DMS114 treated with DMSO at 0.1 percent for 48 hours (cell line): ENCODE measurements at regions not wholly inside any gene's neighbourhood (a gene's known extent, or its start where the extent isn't known, plus 50 kb on each side); places are given as distances from the start of the nearest gene placed in this dataset.

Experiments used
- DNase-seq: peaks from one replicate; lab custom pipeline; 2025; ENCODE audit not compliant: unreplicated experiment; lab: John Stamatoyannopoulos, UW

DNA sequence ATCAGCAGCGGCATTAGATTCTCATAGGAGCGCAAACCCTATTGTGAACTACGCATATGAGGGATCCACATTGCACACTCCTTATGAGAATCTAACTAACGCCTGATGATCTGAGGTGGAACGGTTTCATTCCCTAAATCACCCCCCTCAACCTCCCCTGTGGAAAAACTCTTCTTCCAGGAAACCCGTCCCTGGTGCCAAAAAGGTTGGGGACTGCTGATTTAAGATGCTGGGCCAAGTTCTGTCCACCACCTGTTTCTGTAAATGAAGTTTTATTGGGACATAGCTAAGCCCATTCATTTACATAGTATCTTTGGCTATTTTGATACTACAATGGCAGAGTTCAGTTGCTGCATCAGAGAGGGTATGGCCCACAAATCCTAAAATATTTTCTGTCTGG is 268.2 kb upstream of the PRDM1 start:
- no peak for DNase-seq

DNA sequence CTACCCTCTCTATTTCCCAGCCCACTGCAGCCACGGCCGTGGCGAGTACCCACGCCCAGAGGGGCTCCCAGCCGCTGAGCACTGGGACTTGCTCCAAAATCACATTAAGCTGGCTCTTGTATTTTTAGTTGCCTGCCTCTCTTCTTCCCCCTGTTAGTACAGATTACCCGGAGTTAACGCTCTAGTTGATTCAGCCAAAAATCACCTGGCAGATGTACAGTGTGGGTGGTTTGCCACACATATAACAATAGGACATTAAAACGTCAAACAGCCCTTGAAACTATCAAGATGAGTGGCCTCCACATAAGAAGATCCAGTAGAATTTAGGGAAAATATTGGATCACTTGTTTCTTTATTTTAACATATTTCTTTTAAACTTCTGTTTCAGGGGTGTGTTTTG is 268.8 kb upstream of the PRDM1 start:
- no peak for DNase-seq

DNA sequence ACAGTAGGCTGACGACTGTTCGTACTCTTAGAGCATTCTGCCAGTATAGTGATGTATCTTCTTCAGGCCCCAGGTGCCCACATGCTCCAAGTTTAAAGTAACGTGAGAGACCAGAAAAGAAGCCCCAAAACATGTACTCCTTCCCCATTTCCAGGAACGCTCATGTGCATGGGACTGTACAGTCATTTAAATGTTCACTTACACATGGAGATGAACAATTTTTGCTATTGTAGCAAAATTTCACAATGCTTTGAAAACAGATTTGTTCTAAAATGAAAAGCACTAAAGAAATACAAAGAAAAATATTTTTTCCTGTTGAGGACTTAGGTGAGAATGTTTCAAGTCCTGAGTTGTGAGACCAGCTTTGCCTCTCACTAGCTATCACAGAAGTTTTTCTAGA is 269.3 kb upstream of the PRDM1 start:
- DNase-seq = no peak

DNA sequence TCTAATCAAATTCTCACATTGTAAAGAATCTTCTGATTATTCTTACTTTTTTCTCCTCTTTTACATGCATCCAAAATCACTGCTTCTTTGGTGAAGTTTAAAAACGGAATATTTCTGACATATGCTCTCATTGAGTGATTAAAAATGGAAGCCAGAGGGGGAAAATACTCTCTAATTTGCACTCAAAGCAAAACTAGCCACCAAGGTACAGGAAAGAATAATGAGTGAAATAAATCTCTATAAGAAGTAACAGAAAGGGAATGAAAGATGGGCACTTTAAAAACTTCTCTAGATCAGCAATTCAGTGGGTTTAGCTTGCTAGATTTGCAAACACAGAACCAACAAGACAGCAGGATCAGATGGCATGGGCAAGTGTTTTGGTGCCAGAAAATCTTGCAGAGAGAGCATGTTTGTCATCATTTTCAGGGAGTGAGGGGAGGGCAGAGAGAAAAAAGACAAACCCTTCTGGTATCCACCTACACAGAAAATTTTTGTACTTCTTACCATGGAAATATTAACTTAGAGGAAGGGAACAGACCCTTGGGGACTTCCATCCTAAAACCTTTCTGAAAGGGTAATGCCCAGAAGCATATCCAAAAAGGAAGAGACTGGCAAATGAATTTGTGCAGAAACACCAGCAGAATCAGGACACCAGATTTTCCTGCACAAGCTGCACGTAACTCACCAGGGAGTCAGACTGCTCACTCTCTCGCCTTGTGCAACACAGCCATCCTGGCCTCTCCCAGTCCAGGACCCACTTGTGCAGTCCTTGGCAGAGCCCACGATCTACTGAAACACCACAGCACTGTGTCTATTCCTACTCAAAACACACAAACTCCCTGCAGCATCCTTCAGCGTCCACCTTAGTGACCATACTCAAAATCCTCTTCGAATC is 270.2 kb upstream of the PRDM1 start:
- no peak for DNase-seq

DNA sequence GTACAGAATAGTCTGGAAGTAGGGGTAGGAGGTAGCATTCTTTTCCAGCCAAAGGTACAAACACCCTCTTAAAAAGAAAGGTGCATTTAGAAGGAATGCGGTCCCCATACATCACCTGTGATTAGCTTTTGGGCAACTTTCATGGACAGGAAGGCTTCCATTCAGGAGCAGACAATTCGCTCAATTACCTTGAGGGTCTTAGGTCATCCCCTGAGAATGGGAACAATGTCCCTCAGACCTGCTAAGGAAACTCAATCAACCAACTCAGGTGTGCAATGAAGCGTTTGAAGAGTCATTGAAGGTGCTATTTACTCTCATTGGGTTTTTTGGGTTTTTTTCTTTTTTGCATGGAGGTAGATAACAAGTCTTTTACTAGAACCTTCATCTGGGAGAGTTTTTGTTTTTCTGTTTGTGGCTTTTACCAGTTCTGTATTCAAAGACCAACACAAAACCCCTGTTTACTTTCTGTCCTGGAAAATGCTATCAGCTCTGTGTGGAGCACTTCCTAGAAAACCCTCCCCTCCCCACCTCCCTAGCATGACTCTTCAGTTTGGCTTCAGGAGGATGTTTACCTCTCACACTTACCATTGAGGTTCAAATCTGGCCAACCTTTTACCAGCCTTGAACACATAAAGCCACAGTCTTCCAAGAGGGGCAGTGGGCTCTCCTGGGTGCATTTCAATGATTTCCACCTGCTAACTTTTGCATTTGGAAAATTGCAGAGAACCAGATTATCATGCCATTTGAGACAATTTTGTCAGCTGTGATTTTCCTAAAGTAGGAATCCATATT is 271.2 kb upstream of the PRDM1 start:
- no peak for DNase-seq

DNA sequence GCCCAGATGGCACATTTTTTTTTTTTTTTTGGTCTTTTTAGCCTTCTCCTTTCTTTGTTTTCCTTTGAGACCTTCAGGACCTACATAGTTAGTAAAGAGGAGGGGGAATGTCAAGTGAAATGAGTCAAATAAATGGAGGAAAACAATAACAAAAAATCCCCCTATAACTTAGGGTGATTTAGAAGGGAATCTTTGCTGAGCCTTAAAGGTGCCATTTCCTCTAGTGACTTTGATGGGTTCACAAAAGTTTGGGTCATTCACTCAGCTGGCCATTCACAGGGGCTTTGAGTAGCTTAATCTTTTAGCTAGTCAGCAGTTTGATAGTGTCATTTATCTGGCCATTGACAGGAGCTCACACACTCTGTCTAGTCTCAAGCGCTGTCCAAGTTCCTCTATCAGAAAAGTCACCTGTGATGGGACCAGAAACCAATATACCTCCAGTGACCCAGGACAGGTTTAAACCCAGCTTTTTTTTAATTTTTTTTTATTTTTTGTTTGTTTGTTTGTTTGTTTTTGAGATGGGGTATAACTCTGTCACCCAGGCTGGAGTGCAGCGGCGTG is 275.1 kb upstream of the PRDM1 start:
- DNase-seq = no peak

DNA sequence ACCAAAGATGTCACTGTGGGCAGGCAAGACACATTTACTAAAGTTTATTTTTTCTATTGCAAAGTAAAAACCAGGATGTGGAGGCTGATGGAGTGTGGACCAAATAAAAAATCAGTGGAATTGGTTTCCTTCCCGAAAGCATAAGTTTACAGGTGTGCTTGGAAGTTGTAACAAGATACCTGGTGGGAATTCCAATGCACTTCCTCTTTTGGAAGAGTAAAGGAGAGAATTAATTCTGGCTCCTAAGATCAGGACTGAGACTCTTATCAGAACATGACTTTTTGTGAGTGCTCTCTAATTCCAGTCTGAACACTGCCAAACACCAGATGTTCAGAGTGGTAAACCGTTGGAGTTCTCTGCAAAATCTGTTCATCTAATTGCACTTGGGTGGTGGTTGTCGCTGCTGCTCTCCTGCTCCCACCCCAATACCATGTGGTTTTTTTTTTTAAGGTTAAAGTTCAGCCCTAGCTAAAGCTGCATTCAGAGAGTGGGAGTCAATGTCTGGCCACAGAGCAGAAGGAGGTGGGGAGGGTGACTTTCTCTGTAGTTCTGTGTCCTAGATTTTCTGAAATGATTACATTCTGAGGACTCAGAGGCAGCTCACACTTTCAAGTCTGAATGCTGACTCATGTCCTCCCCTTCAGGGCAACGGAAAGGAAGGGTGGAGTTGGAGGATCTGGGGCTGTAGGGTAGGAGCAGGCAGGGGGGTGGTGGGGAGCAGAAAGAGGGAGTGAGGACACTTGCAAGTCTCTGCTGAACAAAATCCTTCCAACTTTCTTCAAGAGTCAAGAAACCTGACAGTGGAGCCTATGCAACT is 275.8 kb upstream of the PRDM1 start:
- DNase-seq = no peak

DNA sequence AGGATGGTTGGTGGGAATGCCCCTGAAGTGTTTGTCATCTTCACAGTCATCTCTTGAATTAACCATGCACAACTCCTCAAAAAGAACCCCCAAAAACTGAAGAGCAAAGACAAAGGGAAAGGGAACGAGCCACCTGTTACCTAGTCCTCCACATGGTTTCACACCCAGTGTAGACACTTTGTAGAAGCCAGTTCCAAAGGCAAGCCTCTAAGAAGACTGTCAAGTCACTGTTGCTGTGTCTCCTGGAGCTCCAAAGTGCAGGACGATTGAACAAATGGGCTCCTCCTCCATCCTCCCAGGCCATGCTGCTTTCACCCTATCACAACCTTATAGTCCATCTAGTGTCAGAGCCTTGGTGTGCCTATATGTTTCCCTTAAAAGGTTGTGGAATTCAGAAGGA is 277.6 kb upstream of the PRDM1 start:
- no peak for DNase-seq

DNA sequence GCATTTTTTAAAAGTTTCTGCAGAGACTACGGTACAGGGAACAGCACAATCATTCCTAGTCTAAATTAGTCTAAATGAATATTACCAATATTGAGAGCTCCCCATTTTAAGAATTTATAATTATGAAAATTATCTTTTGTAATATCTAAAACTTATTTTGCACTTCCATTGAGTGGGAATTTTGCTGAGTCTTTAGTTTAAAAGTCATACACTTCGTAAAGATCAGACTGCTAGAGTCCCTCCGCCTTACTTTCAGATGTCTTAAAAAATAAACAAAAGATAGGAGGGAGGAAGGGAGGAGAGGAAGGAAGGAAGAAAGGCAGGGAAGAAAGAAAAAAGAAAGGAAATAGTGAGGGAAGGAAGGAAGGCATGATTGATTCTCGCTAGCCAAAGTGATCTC is 278.2 kb upstream of the PRDM1 start:
- no peak for DNase-seq

DNA sequence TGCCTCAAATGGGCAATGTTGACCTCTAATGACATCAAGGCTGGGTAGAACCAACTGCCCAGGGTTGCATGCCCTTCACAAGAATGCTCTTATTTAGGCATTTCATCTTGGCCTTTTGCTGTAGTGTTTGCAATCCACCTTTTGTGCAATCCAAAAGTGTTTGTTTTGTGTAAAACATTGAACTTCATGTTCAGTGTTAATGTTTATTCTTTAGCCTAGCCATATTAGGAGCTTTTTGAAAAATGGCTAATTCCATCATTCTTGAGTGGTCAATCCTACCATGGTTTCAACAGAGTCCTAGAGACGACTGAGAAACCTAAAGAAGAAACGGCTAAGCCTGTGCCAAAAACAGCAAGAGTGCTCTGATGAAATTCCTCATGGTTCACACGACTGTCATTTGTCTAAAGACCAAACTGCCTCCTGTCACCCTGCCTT is 279.6 kb upstream of the PRDM1 start:
- no peak for DNase-seq

DNA sequence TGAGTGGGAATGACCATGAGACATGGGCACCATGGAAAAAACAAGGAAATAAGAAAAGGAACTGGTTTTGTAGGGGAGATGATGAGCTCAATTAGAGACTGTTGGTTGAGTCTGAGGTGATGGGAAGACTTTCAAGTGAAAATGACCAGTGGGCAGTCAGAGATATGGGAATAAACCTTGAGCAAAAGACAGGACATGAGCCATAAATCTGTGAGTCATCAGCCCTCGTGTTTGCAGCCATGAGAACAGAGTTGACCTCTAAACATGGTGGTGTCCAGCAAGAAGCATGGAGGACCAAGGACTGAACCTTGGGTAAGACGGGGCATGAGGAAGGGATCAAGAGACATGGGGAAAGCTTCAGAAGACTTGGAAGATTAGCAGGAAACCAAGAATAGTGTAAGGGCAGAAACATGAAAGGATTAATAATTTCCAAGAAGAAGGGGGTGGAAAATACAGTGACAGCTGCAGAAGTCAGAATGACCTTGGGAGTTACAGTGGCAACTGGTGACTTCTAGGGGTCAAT is 280.6 kb upstream of the PRDM1 start:
- DNase-seq = no peak

DNA sequence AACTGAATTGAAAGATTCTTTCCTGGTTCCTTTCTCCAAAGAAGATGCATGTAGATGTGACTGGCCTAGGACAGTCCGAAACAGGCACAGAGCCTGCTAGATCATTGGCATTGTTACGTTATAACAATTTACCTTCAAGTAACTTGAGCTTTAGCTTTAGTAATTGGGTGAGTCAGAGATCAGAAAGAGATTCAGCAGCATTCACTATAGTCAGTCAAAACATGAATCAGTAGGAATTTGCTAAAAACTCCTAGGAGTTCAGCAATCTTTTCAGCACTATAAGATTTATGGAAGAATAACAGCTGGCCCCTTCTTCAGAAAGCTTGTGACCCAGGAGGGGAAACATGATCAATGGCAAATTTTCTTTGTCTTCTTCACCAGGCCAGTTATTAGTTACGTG is 281.7 kb upstream of the PRDM1 start:
- DNase-seq = no peak

DNA sequence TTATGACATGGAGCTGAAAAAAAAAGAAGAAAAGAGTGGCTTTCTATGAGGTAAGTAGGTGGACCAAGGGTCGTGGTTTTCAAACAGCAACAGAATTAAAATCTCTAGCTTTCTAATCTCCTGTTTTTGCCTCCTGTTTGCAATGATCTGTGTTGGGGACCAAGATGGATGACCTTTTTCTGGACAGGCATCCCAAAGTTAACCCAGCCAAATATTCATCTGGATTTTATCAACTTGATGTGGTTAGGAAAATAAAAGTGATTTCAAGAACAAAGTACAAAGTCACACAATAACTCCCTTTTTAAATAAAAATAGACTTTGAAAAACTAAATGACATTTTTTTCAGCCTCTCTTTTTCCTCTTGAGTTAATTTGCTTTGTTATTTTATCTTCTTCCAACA is 282.1 kb upstream of the PRDM1 start:
- no peak for DNase-seq

DNA sequence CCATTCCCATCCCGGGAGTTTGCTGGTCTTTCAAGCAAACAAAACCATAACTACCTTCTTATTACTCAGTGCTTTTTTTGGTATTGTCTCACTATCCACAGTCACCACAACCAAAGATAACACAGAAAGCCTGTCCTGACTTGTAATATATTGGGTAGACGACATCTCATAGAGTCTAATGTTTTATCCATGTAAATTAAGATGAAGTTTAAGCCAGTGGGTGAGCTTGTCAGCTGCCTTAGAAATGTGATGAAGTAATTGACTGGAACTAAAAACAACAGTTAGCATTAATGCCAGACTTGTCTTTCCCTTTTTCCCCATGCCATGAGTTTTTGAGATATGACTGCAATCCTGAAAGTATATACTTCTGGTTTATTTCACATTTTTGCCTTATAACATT is 282.7 kb upstream of the PRDM1 start:
- no peak for DNase-seq

DNA sequence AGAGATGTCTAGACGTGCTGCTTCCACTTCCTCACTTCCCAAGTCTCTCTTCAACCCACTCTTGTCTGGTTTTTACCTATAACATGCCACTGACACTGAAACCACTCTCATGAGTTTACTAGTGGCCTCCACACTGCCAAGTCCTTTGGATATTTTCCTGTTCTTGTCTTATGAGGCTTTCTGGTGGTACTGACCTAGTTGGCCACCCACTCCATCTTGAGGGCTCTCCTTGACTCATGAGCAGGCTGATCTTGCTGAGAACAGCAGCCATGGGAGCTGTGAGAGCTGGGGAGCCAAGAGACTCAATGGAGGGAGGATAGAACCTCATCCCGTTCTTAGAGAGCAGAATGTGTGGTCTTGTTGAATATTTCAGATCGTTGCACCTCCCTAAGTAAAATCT is 283.4 kb upstream of the PRDM1 start:
- no peak for DNase-seq

DNA sequence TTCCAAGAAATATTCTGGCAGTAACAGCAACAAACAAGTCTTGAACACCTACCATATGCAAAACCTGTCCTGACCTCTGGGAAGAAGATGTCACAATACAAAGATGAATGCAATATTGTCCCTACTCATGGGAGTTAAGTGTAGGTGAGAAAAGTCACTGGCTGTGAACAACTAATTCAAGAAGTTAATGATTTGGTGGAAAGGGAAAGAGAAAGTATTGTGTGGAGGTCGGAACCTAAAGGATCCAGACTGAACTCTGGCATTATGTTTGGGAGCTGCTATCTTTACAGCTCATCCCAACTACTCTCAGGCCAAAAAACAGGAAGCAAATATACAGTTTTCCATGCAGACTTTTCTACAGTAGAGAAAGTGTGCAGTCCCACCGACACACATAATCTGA is 285.3 kb upstream of the PRDM1 start:
- DNase-seq = no peak

DNA sequence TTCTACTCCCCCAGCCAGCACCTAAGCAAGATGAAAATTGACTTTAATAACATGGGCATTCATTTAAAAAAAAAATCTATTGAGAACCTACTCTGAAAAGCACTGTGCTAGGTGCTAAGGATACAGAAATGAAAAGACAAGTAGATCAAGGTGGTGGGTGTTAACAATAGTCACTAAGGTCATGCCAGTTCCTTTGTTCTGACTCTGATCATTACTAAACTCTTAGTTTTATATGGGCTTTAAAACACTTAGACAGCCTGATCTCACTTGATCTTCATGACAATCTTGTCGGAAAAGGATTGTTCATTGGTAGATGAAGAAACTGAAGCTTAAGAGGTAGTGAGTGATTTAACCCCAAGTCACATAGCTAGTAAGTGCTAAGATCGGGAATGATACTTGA is 285.7 kb upstream of the PRDM1 start:
- DNase-seq = no peak

DNA sequence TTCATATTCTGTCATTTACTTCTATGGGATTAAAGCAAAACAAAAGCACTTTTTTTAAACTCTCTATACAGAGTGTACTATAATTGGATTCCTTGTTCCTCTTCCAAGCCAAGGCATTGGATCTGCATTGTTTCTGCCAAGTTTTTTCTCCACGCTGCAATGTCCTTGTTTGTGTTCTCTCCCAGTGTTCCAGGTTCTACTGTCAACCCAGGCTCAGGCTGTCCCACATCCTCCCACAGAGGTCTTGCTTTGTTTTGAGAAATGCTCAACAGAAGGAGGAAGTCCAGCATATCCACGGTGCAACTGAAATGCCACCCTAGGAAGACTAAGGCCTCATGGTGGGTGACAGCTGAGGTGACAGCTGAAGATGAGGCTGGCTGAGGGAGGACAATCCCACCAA is 287.1 kb upstream of the PRDM1 start:
- DNase-seq = no peak

DNA sequence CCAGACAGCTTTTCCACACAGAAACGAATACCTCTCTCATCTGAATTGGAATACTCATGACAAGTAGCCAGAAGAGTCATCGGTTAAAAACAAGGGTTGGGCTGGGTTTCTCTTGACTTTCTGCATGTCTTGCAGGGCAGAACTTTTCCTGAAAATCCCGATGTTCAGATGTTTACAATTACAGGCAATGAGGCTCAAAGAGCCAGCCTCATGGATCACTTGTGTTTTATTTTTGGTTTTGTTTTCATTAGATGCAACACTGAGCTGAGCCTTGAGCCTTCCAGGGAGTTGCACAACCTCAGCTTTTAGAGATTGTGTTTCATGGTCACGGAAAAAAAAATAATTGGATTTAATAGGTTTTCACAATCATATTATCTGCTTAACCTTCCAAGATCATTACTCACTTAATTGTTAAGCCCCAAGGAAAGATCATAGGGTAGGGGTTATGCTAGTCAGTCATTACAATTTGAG is 288.1 kb upstream of the PRDM1 start:
- DNase-seq = no peak

DNA sequence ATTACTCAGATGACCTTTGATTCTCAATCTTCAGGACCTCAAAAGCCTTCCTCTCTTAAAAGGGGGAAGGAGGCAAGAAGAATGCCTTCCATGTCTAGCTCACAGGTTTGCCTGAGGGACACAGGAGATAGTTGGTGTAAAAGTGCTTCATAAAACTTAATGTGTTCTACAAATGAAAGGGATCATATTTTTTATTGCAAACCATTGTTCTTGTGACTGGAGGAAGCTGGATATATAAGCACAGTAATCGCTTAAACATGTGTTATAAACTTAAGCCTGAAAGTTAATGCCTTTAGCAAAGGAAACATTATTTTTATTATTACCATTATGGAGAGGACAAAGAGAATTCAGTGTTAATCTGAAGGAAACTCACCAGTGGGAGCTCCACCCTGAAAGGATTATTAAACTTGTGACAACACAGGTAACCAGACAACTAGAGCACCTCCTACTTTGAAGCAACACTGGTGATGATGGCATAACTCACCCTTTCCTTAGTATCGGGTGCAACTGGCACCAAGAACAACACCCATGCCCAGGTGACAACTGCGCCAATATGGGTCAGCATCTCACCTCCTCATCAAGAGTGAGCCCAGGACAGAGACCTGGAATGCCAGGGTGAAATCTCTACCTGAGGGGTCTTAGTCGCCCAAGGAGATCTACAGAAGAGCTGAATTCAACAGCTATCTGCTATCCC is 288.7 kb upstream of the PRDM1 start:
- no peak for DNase-seq
